GM12878 (cell line): ENCODE measurements at regions not wholly inside any gene's neighbourhood (a gene's known extent, or its start where the extent isn't known, plus 50 kb on each side); places are given as distances from the start of the nearest gene placed in this dataset.

Experiments used
- ATAC-seq: fragments of 200-7000 bp; cut with Tn5 transposase; 3 replicates; pipeline ENCODE4 v1.9.1; 2020; ENCODE audit warnings: mild to moderate bottlenecking, moderate library complexity
- BruUV-seq: library from RNA; stranded (reverse); fragments of 400-500 nt; replicated peaks from 2 replicates; lab custom pipeline; 2021; lab: Mats Ljungman, UMichigan
- CTCF ChIA-PET: fragments of 300-600 bp; sonication (Branson Sonifier 250); formaldehyde crosslinking; extraction: SDS; loops from one replicate; lab custom pipeline; 2021; ENCODE audit warnings: inconsistent platforms; lab: Yijun Ruan, JAX
- POLR2A ChIA-PET: fragments of 350-600 bp; formaldehyde crosslinking; extraction: SDS; loops from one replicate; lab custom pipeline; 2021; ENCODE audit warnings: inconsistent platforms; lab: Charles Lee
- RAD21 ChIA-PET: fragments of 300-600 bp; sonication (Branson Sonifier 250); formaldehyde crosslinking; loops from one replicate; lab custom pipeline; 2023; ENCODE audit warnings: antibody characterized with exemption; ENCODE audit not compliant: unreplicated experiment; lab: Charles Lee
- SMC1A ChIA-PET: fragments of 300-600 bp; sonication (Branson Sonifier 250); formaldehyde crosslinking; loops from one replicate; lab custom pipeline; 2023; ENCODE audit not compliant: unreplicated experiment, uncharacterized antibody; lab: Charles Lee
- DNase-seq: peaks from one replicate; pipeline ENCODE4 v3.0.0-alpha.2; 2011; ENCODE audit warnings: low read depth, low spot score
- FAIRE-seq: peaks from 3 replicates; lab custom pipeline; 2011; peaks lifted over from hg19 to GRCh38; lab: Jason Lieb, UNC
- H2AFZ ChIP-seq: 2 replicates; pipeline ENCODE4 v1.6.0; 2011; ENCODE audit warnings: low read depth, low read length, control low read depth; ENCODE audit not compliant: control insufficient read depth
- H3K27ac ChIP-seq: 2 replicates; pipeline ENCODE4 v1.5.1; 2011; ENCODE audit warnings: control low read depth; ENCODE audit not compliant: control insufficient read depth, insufficient read depth
- H3K27me3 ChIP-seq, 2 experiments: replicated peaks in 1 of 2; 2 replicates each; pipeline versions ENCODE4 v1.6.0 to v1.6.1; 2011; ENCODE audit warnings: low read length in 1 of 2; ENCODE audit not compliant: control insufficient read depth in 2 of 2, insufficient read depth in 2 of 2
- H3K36me3 ChIP-seq, 2 experiments: 2 replicates each; pipeline ENCODE4 v1.5.1; 2011; ENCODE audit warnings: low read length in 1 of 2; ENCODE audit not compliant: control insufficient read depth in 2 of 2, insufficient read depth in 2 of 2
- H3K4me1 ChIP-seq: 2 replicates; pipeline ENCODE4 v1.6.1; 2011; ENCODE audit warnings: mild to moderate bottlenecking, low read length, moderate library complexity, mixed read lengths; ENCODE audit not compliant: control insufficient read depth, insufficient read depth
- H3K4me2 ChIP-seq: 2 replicates; pipeline ENCODE4 v1.6.0; 2011; ENCODE audit warnings: control low read depth; ENCODE audit not compliant: control insufficient read depth, insufficient read depth
- H3K4me3 ChIP-seq: fragments of 200-600 bp; sonication (generic); 2 replicates; pipeline ENCODE4 v1.5.1; 2016
- H3K79me2 ChIP-seq: 2 replicates; pipeline ENCODE4 v1.6.0; 2011; ENCODE audit warnings: low read length; ENCODE audit not compliant: control insufficient read depth, insufficient read depth
- H3K9ac ChIP-seq: 2 replicates; pipeline ENCODE4 v1.8.0; 2011; ENCODE audit warnings: low read length, control low read depth, mixed read lengths; ENCODE audit not compliant: control insufficient read depth, insufficient read depth
- H3K9me3 ChIP-seq: replicated peaks from 3 replicates; pipeline ENCODE4 v1.5.1; 2011; ENCODE audit warnings: mild to moderate bottlenecking, low read length; ENCODE audit not compliant: control insufficient read depth, insufficient read depth
- H4K20me1 ChIP-seq: 2 replicates; pipeline ENCODE4 v1.6.0; 2011; ENCODE audit not compliant: control insufficient read depth, insufficient read depth
- CBX3 ChIP-seq: fragments of 200-600 bp; sonication (generic); IDR thresholded peaks from 2 replicates; pipeline ENCODE4 v1.6.1; 2016; ENCODE audit warnings: low read depth, borderline replicate concordance
- GABPA ChIP-seq: IDR thresholded peaks from 2 replicates; pipeline ENCODE4 v1.6.1; 2014; ENCODE audit warnings: antibody characterized with exemption, low read depth, mild to moderate bottlenecking, inconsistent platforms
- HDAC6 ChIP-seq: fragments of 200-600 bp; sonication (generic); IDR thresholded peaks from one replicate; pipeline ENCODE4 v1.8.0; 2017; ENCODE audit warnings: antibody characterized with exemption; ENCODE audit not compliant: unreplicated experiment
- IKZF1 ChIP-seq: fragments of 450-650 bp; conservative IDR thresholded peaks from 2 replicates; pipeline ENCODE4 v1.6.1; 2017; ENCODE audit warnings: antibody characterized with exemption, mild to moderate bottlenecking
- POLR2A ChIP-seq: IDR thresholded peaks from 2 replicates; pipeline ENCODE4 v1.6.1; 2011; ENCODE audit warnings: low read depth, mild to moderate bottlenecking, low read length
- SP1 ChIP-seq: IDR thresholded peaks from one replicate; pipeline ENCODE4 v1.6.1; 2011; ENCODE audit warnings: low read depth, low read length
- ZNF384 ChIP-seq: IDR thresholded peaks from 2 replicates; pipeline ENCODE4 v1.6.1; 2012; ENCODE audit warnings: low read depth, mild to moderate bottlenecking, low read length, improper control_type of control experiment, borderline replicate concordance
- ZZZ3 ChIP-seq: IDR thresholded peaks from 2 replicates; pipeline ENCODE4 v1.6.1; 2011; ENCODE audit warnings: low read depth; ENCODE audit not compliant: control insufficient read depth, insufficient read length
- WGBS: methylation state at CpG from one replicate; pipeline ENCODE4 v1.1.6; 2016; ENCODE audit warnings: low lambda C conversion rate; ENCODE audit not compliant: insufficient replicate concordance, insufficient coverage; ENCODE audit errors: missing lambda C conversion rate; 5-methylcytosine and 5-hydroxymethylcytosine counted together
- in situ Hi-C: fragments of 300-500 bp; cut with MboI; formaldehyde crosslinking; loops from 9 replicates; pipeline ENCODE4 v1.14.3; 2018; ENCODE audit warnings: mixed read lengths
- intact Hi-C: fragments of 100-400 bp; cut with micrococcal nuclease; formaldehyde crosslinking; loops from one replicate; pipeline ENCODE4 v1.14.2; 2022; ENCODE audit not compliant: unreplicated experiment
- TF ChIP-seq, protein P1 (sequence below): fragments of 450-650 bp; IDR thresholded peaks from 2 replicates; pipeline ENCODE4 v1.6.1; 2017; ENCODE audit warnings: mild to moderate bottlenecking
- TF ChIP-seq, protein P2 (sequence below): fragments of 150-350 bp; IDR thresholded peaks from 2 replicates; pipeline ENCODE4 v1.6.1; 2014; ENCODE audit warnings: mild to moderate bottlenecking, low read depth, low read length
- TF ChIP-seq, protein P3 (sequence below), 3 experiments: IDR thresholded peaks in 2 of 3; conservative IDR thresholded peaks in 1 of 3; 2 replicates each; pipeline ENCODE4 v1.5.1; 2011; ENCODE audit warnings: low read depth in 3 of 3, low read length in 3 of 3, mild to moderate bottlenecking in 3 of 3, control low read depth in 2 of 3, moderate library complexity in 2 of 3, inconsistent platforms in 1 of 3, mixed read lengths in 1 of 3; ENCODE audit not compliant: control insufficient read depth in 2 of 3, insufficient read depth in 1 of 3; ENCODE audit errors: extremely low read depth in 1 of 3
- TF ChIP-seq, protein P4 (sequence below): fragments of 450-650 bp; IDR thresholded peaks from 2 replicates; pipeline ENCODE4 v1.6.1; 2018; ENCODE audit warnings: borderline replicate concordance, mild to moderate bottlenecking; ENCODE audit not compliant: partially characterized antibody
- TF ChIP-seq, protein P5 (sequence below): fragments of 450-650 bp; conservative IDR thresholded peaks from 2 replicates; pipeline ENCODE4 v1.6.1; 2017; ENCODE audit warnings: mild to moderate bottlenecking, moderate library complexity

DNA sequence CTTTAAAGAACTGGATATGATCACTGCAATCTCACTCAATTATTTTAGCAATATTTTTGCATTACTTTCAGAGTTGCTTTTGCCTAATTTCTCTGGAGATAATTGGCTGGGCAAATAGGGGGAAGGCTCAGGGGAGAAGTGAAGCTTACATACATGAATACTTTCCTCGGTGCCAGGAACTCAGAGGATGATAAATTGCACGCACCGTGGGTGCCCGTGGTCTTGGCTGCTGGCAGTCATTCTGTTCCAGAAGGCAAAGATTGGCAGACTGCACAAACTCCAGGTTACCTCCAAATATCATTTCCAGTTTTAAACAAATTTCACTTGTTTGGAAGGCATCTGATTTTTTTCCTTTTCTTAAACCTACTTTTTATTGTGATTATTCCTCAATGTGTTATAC lies 197.8 kb upstream of the TMEM72 start (continued):
- TF ChIP-seq GABPA: no peak
- TF ChIP-seq, protein P1, sequence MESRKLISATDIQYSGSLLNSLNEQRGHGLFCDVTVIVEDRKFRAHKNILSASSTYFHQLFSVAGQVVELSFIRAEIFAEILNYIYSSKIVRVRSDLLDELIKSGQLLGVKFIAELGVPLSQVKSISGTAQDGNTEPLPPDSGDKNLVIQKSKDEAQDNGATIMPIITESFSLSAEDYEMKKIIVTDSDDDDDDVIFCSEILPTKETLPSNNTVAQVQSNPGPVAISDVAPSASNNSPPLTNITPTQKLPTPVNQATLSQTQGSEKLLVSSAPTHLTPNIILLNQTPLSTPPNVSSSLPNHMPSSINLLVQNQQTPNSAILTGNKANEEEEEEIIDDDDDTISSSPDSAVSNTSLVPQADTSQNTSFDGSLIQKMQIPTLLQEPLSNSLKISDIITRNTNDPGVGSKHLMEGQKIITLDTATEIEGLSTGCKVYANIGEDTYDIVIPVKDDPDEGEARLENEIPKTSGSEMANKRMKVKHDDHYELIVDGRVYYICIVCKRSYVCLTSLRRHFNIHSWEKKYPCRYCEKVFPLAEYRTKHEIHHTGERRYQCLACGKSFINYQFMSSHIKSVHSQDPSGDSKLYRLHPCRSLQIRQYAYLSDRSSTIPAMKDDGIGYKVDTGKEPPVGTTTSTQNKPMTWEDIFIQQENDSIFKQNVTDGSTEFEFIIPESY: no peak
- no peak for TF ChIP-seq SP1

DNA sequence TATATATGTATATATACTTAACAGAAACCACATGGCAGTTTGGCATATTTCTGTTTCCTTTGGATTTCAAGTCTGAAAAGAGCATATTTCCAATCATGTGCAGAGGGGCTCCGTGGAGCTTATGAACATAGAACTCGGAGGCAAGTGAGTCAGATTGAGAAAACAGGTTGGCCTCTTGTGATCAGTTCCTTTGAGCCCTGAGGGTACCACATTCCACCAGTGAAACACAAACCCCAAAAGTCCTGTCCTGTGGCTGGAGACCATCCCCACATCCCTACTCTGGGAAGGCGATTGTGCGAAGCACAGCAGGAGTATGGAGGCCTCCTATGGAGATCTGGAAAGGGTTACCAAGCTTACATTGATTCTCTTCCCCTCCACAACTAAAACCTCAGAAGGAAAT lies 196.7 kb upstream of the TMEM72 start:
- in situ Hi-C loops (no loop called here), intact Hi-C loops (no loop called here)
- ChIA-PET SMC1A (no interaction called here), CTCF (no interaction called here), POLR2A (no interaction called here), RAD21 (no interaction called here)
- Histone ChIP-seq H2AFZ (no peak overlapping the region), H3K36me3 (no peaks in the 10 kb centered on the region), H3K4me1 (no peaks in the 10 kb centered on the region), H3K27me3 (no peaks in the 10 kb centered on the region; a peak in 1 of 4 replicates), H3K4me2 (no peak overlapping the region), H3K4me3 (no peak overlapping the region), H3K79me2 (no peaks in the 10 kb centered on the region), H4K20me1 (no peaks in the 10 kb centered on the region), H3K9me3 (no peaks in the 10 kb centered on the region), H3K27ac (no peak overlapping the region), H3K9ac (no peak overlapping the region)
- DNase-seq: no peak
- FAIRE-seq: no peak
- ATAC-seq: no peak
- no TSS peak for BruUV-seq
- TF ChIP-seq POLR2A (no peak), IKZF1 (no peak), HDAC6 (no peak), ZNF384 (no peak), CBX3 (no peak), ZZZ3 (no peak)
- TF ChIP-seq, protein P2, sequence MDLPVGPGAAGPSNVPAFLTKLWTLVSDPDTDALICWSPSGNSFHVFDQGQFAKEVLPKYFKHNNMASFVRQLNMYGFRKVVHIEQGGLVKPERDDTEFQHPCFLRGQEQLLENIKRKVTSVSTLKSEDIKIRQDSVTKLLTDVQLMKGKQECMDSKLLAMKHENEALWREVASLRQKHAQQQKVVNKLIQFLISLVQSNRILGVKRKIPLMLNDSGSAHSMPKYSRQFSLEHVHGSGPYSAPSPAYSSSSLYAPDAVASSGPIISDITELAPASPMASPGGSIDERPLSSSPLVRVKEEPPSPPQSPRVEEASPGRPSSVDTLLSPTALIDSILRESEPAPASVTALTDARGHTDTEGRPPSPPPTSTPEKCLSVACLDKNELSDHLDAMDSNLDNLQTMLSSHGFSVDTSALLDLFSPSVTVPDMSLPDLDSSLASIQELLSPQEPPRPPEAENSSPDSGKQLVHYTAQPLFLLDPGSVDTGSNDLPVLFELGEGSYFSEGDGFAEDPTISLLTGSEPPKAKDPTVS: no peak
- TF ChIP-seq, protein P3, sequence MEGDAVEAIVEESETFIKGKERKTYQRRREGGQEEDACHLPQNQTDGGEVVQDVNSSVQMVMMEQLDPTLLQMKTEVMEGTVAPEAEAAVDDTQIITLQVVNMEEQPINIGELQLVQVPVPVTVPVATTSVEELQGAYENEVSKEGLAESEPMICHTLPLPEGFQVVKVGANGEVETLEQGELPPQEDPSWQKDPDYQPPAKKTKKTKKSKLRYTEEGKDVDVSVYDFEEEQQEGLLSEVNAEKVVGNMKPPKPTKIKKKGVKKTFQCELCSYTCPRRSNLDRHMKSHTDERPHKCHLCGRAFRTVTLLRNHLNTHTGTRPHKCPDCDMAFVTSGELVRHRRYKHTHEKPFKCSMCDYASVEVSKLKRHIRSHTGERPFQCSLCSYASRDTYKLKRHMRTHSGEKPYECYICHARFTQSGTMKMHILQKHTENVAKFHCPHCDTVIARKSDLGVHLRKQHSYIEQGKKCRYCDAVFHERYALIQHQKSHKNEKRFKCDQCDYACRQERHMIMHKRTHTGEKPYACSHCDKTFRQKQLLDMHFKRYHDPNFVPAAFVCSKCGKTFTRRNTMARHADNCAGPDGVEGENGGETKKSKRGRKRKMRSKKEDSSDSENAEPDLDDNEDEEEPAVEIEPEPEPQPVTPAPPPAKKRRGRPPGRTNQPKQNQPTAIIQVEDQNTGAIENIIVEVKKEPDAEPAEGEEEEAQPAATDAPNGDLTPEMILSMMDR (IDR thresholded peaks at IDR 0.05 in 2 of 3, conservative IDR thresholded peaks at IDR 0.05 in 1 of 3; ENCODE audit: control insufficient read depth in 2 of 3, extremely low read depth in 1 of 3, insufficient read depth in 1 of 3, low read depth in 3 of 3, low read length in 3 of 3): no peak
- TF ChIP-seq, protein P4, sequence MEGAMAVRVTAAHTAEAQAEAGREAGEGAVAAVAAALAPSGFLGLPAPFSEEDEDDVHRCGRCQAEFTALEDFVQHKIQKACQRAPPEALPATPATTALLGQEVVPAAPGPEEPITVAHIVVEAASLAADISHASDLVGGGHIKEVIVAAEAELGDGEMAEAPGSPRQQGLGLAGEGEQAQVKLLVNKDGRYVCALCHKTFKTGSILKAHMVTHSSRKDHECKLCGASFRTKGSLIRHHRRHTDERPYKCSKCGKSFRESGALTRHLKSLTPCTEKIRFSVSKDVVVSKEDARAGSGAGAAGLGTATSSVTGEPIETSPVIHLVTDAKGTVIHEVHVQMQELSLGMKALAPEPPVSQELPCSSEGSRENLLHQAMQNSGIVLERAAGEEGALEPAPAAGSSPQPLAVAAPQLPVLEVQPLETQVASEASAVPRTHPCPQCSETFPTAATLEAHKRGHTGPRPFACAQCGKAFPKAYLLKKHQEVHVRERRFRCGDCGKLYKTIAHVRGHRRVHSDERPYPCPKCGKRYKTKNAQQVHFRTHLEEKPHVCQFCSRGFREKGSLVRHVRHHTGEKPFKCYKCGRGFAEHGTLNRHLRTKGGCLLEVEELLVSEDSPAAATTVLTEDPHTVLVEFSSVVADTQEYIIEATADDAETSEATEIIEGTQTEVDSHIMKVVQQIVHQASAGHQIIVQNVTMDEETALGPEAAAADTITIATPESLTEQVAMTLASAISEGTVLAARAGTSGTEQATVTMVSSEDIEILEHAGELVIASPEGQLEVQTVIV: no peak
- TF ChIP-seq, protein P5, sequence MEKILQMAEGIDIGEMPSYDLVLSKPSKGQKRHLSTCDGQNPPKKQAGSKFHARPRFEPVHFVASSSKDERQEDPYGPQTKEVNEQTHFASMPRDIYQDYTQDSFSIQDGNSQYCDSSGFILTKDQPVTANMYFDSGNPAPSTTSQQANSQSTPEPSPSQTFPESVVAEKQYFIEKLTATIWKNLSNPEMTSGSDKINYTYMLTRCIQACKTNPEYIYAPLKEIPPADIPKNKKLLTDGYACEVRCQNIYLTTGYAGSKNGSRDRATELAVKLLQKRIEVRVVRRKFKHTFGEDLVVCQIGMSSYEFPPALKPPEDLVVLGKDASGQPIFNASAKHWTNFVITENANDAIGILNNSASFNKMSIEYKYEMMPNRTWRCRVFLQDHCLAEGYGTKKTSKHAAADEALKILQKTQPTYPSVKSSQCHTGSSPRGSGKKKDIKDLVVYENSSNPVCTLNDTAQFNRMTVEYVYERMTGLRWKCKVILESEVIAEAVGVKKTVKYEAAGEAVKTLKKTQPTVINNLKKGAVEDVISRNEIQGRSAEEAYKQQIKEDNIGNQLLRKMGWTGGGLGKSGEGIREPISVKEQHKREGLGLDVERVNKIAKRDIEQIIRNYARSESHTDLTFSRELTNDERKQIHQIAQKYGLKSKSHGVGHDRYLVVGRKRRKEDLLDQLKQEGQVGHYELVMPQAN: no peak
- WGBS: 45% methylated on average over 4 of the region's 4 CpGs
